AG08395 (cell line): ENCODE measurements at regions not wholly inside any gene's neighbourhood (a gene's known extent, or its start where the extent isn't known, plus 50 kb on each side); places are given as distances from the start of the nearest gene placed in this dataset.
"Not testable (repeated sequence)": the region's sequence is repeated elsewhere in the genome, so short reads cannot be mapped to it uniquely, and the experiment has no call there.

ENCODE experiments used
- DNase-seq: peaks from one replicate; pipeline ENCODE4 v3.0.0; 2012; ENCODE audit warnings: mixed read lengths, low spot score

- DNase-seq: no peak
Measured at GRCh38 chr2:52698408-52698807, 1069.2 kb upstream of the CHAC2 start.

DNA sequence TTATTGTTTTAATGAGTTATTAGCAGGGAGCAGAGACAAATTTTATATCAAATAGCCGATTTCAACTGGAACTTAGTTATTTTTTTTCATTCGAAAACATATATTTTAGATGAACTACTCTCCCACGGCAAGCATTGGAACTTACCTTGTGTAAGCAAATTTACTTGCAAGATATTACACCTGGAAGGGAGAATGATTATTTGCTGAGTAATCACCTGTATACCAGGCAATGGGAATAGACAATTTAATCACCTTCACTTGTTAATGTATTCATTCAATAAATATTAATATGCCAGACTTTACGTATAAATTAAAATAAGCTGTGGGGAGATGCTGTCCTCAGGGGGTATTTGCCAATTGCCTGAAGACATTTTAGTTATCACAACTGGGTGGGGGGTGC is 1069.9 kb upstream of the CHAC2 start:
- DNase-seq: no peak

DNA sequence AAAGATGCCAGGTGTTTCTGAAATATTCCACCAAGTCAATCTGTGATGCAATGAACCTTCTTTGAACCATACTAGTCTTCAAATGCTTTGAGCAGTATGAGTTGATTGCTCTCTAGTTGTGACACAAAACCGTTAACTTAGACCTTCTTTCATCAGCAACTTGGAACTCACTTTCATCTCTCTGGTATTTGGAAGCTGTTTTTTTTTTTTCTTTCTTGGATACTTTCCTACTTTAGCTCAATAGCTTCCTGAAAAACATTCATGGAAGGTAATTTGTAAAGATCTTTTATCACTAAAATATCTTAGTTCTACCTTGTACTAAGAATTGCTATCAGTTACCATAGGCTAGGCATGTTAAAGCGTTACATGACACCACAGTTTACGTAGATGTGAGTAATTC is 1071.9 kb upstream of the CHAC2 start:
- no peak for DNase-seq

DNA sequence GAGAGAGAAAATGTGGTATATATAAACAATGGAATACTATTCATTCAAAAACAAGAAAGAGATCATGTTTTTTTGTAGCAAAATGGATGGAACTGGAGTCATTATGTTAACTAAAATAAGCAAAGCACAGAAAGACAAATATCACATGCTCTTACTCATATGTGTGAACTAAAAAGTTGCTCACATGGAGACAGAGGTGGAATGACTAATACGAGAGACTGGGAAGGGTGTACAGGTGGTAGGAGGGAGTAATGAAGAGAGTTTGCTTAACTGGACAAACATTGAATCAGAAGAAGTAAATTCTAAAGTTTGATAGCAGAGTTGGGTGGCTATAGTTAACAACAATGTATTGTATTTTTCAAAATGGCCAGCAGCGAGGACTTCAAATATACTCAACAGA is 1080.7 kb upstream of the CHAC2 start:
- no peak for DNase-seq

DNA sequence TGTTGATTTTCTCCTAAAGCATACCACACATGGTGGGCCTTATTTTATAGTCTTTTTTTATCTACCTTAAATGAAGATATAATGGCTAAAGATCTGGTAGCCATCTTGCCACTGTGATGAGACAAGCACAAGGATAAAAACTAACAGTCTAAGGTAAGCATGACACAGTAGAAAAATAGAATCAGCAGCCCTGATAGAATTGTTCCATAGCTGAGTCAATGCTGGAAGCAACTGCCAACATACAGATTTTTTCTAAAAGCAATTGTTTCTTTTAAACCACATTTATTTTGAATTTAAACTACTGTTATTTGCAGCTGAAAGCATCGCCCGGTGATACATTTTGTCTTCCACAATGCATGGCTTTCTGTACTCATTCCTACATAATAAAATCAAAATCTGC is 1091.5 kb upstream of the CHAC2 start:
- no peak for DNase-seq

DNA sequence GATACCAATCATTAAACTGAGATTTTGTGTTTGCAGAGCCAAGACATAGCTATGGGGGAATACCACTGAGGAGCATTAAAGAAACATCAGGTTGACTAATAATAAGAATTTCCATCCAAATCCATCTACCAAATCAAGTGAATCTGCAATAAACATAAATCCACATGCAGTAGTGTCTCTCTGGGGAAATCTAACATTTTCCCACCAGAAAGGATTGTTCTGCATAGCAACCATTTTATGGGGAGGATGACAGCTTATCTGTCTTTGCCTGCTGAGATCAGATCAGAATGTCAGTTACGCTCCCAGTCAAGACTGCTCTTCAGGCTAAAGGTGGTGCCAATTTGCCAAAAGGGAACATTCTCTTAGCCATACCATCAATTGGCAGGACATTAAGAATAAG is 1098.9 kb upstream of the CHAC2 start:
- DNase-seq: no peak

DNA sequence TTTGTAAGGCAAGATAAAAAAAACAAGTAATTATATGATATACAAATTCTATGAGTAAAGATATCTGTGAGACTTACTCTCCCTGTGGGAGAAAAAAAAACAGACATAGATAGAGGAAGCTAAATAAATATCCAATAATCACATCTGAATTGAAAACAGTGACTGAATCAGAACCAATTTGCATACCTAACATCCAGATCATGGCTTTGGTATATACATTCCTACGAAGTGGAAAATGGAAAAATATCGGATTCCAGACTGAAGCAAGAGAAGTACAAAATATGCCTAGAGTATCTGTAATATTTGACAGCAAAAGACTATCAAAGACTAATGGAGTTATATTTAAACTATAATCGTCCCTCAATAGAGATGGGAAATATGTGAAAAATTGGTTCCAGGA is 1108.1 kb upstream of the CHAC2 start:
- no peak for DNase-seq

DNA sequence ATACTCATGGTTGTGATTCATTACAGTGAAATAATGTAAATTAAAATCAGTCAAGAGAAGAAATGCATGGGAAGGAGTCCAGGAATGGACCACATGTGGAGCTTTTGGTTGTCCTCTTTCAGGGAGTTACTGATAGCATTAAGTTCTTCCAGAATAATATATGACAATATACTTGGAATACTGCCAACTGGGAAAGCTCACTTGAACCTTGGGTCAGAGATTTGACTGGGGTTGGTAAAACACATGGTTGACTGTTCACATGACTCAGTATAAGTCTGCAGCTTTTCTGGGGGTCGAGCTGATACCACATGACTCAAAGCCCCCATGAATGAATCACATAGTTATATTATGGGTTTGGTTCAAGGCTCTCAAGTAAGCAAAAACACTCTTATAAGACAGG is 1109.0 kb upstream of the CHAC2 start:
- no peak for DNase-seq

GRCh38 chr2:52639692-52640091 is 1127.9 kb upstream of the CHAC2 start:
- DNase-seq: no peak

- no peak for DNase-seq
Measured at GRCh38 chr2:52632543-52632942, 1135.1 kb upstream of the CHAC2 start.

GRCh38 chr2:52629944-52630343 is 1137.7 kb upstream of the CHAC2 start:
- DNase-seq: no peak

DNA sequence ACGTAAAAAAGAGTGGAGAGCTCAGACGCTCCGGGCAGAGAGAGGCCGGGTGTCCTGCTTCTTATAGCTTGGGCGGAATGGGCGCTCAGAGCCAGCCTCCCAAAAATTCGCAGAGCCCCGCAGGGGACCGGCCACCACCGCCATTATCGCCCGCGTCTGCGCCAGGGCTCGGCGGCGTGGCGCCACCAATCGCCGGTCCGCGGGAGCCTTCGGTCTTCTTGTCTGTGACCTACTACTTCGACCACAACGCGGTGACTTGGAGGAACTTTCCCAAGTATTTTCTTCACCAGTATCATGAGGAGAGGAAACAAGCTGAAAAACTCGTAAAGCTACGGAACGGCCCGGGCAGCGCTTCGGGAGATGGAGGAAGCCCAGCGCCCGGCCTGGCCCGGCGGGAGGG is 1138.1 kb upstream of the CHAC2 start:
- no peak for DNase-seq

GRCh38 chr2:52622266-52622665 is 1145.3 kb upstream of the CHAC2 start:
- DNase-seq: no peak

DNA sequence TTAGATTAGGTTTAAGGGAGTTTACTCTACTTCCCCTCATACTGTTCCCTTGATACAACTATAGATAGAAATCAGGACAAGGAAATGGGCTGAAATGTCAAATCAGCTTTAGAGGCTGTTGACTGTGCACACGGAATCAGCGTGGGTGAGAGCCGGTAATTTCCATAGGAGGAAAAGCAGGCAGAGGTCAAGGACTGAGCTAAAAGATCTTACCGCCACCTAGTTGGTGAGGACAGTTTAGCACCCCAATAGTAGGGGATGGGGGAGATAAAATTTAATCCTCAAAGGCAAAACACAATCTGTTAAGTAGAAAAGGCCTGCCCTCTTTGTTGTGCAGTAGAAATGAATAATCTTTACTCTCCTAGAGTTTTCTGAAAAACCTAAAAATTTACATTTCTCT is 1154.5 kb upstream of the CHAC2 start:
- no peak for DNase-seq

GRCh38 chr2:52611759-52612158 is 1155.8 kb upstream of the CHAC2 start:
- DNase-seq: no peak

GRCh38 chr2:52608030-52608429 is 1159.6 kb upstream of the CHAC2 start:
- no peak for DNase-seq

DNA sequence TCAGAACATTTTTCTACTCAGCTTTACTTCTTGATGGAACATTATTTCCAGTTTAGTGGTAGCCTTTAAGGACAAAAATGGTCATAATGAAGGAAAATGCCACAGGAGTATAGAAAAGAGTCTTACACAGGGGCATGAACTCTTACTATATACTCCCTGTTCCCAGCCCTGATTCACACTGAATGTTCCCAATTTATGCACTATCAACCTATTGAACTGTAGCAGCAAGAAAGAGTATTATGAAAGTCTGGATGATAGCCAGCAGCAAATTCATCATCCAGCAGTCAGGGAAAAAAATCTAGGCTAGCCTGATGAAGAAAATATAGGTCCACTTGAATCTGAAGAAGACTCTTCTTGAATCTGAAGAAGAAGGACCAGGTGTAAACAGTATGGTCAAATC is 1170.3 kb upstream of the CHAC2 start:
- DNase-seq: no peak

GRCh38 chr2:52594026-52594425 is 1173.6 kb upstream of the CHAC2 start:
- DNase-seq: no peak

DNA sequence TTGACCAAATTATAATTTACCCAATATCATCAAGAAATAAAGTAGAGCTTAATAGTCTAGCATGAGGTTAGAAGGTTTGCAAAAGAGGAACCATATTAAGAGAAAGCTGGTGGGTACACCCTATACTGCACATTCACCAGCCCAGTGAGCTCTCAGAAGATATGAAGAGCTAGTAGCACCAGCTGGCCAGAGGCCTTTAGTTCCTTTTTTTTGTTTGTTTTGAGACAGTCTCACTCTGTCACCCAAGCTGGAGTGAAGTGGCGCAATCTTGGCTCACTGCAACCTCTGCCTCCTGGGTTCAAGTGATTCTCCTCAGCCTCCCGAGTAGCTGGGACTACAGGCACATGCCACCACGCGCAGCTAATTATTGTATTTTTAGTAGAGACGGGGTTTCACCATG is 1183.5 kb upstream of the CHAC2 start:
- DNase-seq: not testable (repeated sequence)

DNA sequence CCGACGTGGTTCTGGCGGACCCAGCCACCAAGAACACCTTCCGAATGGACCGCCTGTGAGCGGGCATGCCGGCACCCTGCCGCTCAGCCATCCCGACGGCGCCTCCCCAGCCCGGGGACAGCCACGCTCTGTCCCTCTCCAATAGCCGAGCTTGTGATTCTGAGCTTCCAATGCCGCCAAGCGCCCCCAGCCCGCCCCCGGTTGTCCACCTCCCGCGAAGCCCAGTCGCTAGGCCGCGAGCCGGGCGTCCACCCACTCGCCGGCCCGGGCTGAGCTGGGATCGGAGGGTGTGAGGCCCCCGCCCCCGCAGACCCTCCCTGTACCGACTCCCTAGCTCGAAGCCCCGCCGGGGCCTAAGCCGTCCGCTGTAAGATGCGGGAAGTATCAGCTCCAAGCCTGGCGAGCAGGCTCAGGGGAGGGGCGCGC is 1195.1 kb upstream of the CHAC2 start:
- DNase-seq: no peak

GRCh38 chr2:52571380-52572347 is 1195.9 kb upstream of the CHAC2 start:
- no peak for DNase-seq

DNA sequence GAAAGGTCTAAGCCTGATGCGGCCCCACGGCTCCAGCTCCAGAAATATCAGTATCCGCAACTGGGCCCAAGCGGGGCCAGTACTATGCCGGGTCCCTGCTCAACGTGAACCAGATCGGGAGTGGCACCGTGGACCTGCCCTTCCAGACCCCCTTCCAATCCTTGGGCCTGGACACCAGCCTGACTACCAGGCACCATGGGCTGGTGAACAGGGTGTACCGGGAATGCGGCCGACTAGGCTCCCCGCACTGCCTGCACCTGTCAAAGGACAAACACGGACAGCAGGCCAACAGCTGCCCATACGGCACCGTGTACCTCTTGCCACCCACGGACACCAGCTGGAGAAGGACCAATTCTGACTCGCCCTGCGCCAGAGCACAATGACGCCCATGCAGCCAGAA is 1196.9 kb upstream of the CHAC2 start:
- no peak for DNase-seq

DNA sequence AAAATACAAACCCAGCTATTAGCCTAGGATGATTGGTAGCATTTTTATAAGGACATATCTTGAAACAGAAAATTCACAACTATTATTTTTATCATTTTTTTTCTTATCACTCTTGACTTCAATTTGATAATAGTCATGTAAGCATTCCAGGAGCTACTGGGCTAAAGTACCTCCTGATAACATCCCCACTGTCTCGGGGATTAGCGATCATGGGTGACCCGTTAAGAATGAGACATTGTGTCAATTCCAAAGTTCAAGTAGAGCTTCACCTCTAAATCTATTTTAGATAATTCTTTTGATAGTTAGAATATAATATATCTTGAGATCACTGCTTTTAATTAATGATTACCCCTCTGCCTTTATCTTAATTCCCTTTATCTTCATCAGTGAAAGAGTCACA is 1204.5 kb upstream of the CHAC2 start:
- DNase-seq: no peak

DNA sequence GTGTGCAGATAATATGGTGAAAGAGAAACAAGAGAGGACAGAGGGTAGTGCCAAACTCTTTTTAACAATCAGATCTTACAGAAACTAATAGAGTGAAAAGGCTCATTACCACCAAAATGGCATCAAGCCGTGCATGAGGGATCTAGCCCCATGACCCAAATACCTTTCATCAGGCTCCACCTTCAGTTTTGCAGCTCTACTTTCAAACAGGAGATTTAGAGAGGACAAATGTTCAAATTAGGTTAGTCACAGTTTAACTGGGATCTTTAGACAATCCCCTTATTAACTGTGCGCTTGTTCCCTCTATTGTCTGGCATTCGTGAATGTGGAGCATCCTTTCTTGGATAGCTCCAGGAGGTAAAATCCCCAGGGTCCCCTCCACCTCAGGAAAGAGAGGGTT is 1209.3 kb upstream of the CHAC2 start:
- DNase-seq: no peak
